RWPE1 (cell line): ENCODE measurements at regions not wholly inside any gene's neighbourhood (a gene's known extent, or its start where the extent isn't known, plus 50 kb on each side); places are given as distances from the start of the nearest gene placed in this dataset.

Experiments
- CTCF ChIA-PET: fragments of 350-600 bp; sonication (Branson Sonifier 250); formaldehyde crosslinking; extraction: SDS; loops from one replicate; lab custom pipeline; 2021; lab: Yijun Ruan, JAX
- POLR2A ChIA-PET: fragments of 400-600 bp; formaldehyde crosslinking; extraction: SDS; loops from one replicate; lab custom pipeline; 2020; ENCODE audit warnings: antibody characterized with exemption; ENCODE audit not compliant: low non-redundant PET; lab: Yijun Ruan, JAX
- DNase-seq: peaks from one replicate; pipeline ENCODE4 v3.0.0; 2012; ENCODE audit warnings: low spot score
- H3K27ac ChIP-seq: fragments of 450-650 bp; 2 replicates; pipeline ENCODE4 v1.5.1; 2017
- CTCF ChIP-seq: fragments of 450-650 bp; conservative IDR thresholded peaks from 2 replicates; pipeline ENCODE4 v1.5.1; 2017; ENCODE audit warnings: low read depth, mild to moderate bottlenecking

GRCh38 chr2:186256540-186256939 lies 229.5 kb upstream of the ZC3H15 start:
- TF ChIP-seq CTCF = peak; percentile 53
- peak; percentile 21 for DNase-seq
- POLR2A ChIA-PET = no interaction called here
- CTCF ChIA-PET = interaction anchor here (1.0 kb wide), 1 partner anchor 647 kb away, joined by 4 read pairs; no protein-coding TSS in a partner anchor
- H3K27ac ChIP-seq = no peak overlapping the region

- ChIA-PET POLR2A (interaction anchor here (0.6 kb wide), 1 partner anchor 215 kb away, joined by 3 read pairs; no protein-coding TSS in a partner anchor), CTCF (no interaction called here)
- no peak for DNase-seq
- no peak for TF ChIP-seq CTCF
- no peak overlapping the region for H3K27ac ChIP-seq
Measured at GRCh38 chr2:186263673-186264250, 222.3 kb upstream of the ZC3H15 start.

GRCh38 chr2:186269536-186269935 lies 216.5 kb upstream of the ZC3H15 start:
- no peak overlapping the region for H3K27ac ChIP-seq
- POLR2A ChIA-PET = no interaction called here
- CTCF ChIA-PET = no interaction called here
- TF ChIP-seq CTCF = no peak
- no peak for DNase-seq

GRCh38 chr2:186273953-186274352 lies 212.1 kb upstream of the ZC3H15 start:
- ChIA-PET POLR2A (no interaction called here), CTCF (no interaction called here)
- no peak for DNase-seq
- no peak for TF ChIP-seq CTCF
- H3K27ac ChIP-seq = no peak overlapping the region

GRCh38 chr2:186274936-186275575 lies 211.0 kb upstream of the ZC3H15 start:
- POLR2A ChIA-PET = no interaction called here

GRCh38 chr2:186276909-186277308 lies 209.2 kb upstream of the ZC3H15 start:
- POLR2A ChIA-PET = no interaction called here
- TF ChIP-seq CTCF = no peak
- no peak overlapping the region for H3K27ac ChIP-seq
- CTCF ChIA-PET = no interaction called here
- no peak for DNase-seq

More at GRCh38 chr2:186274936-186275575, 211.0 kb upstream of the ZC3H15 start:
- TF ChIP-seq CTCF = no peak
- CTCF ChIA-PET = interaction anchor here (0.6 to 0.7 kb wide), 2 partner anchors 207 to 321 kb away, joined by 3 to 6 read pairs; no protein-coding TSS in a partner anchor
- DNase-seq = peak; percentile 13
- no peak overlapping the region for H3K27ac ChIP-seq
